ENCODE measurements at regions not wholly inside any gene's neighbourhood (a gene's known extent, or its start where the extent isn't known, plus 50 kb on each side); places are given as distances from the start of the nearest gene placed in this dataset.
"Not testable (repeated sequence)": the region's sequence is repeated elsewhere in the genome, so short reads cannot be mapped to it uniquely, and the experiment has no call there.

- DNase-seq: no peak
Measured at GRCh38 chr3:4030624-4031023, 231.4 kb downstream of the LRRN1 start.

GRCh38 chr3:4033296-4033695 is 234.1 kb downstream of the LRRN1 start:
- no peak for DNase-seq

- no peak for DNase-seq
Measured at GRCh38 chr3:4036046-4036445, 236.8 kb downstream of the LRRN1 start.

GRCh38 chr3:4038351-4038750 is 239.1 kb downstream of the LRRN1 start:
- no peak for DNase-seq

GRCh38 chr3:4042070-4042469 is 242.8 kb downstream of the LRRN1 start:
- DNase-seq: no peak

- DNase-seq: no peak
Measured at GRCh38 chr3:4042869-4043268, 243.6 kb downstream of the LRRN1 start.

- DNase-seq: no peak
Measured at GRCh38 chr3:4043867-4044575, 244.8 kb downstream of the LRRN1 start.

- no peak for DNase-seq
Measured at GRCh38 chr3:4044619-4045018, 245.4 kb downstream of the LRRN1 start.

GRCh38 chr3:4045756-4046155 is 246.5 kb downstream of the LRRN1 start:
- no peak for DNase-seq

- DNase-seq: no peak
Measured at GRCh38 chr3:4047366-4047765, 248.1 kb downstream of the LRRN1 start.

GRCh38 chr3:4052706-4053105 is 250.5 kb upstream of the SETMAR start:
- DNase-seq: no peak

GRCh38 chr3:4053975-4054374 is 249.2 kb upstream of the SETMAR start:
- no peak for DNase-seq

GRCh38 chr3:4060064-4060463 is 243.1 kb upstream of the SETMAR start:
- DNase-seq: no peak

GRCh38 chr3:4060603-4061002 is 242.6 kb upstream of the SETMAR start:
- DNase-seq: no peak

- DNase-seq: no peak
Measured at GRCh38 chr3:4061195-4061594, 242.0 kb upstream of the SETMAR start.

GRCh38 chr3:4061783-4062360 is 241.3 kb upstream of the SETMAR start:
- no peak for DNase-seq

- no peak for DNase-seq
Measured at GRCh38 chr3:4062621-4063020, 240.5 kb upstream of the SETMAR start.

GRCh38 chr3:4063916-4064574 is 239.1 kb upstream of the SETMAR start:
- no peak for DNase-seq

- no peak for DNase-seq
Measured at GRCh38 chr3:4065085-4065484, 238.1 kb upstream of the SETMAR start.

- no peak for DNase-seq
Measured at GRCh38 chr3:4065554-4065953, 237.6 kb upstream of the SETMAR start.

GRCh38 chr3:4067893-4068292 is 235.3 kb upstream of the SETMAR start:
- no peak for DNase-seq

GRCh38 chr3:4069796-4070195 is 233.4 kb upstream of the SETMAR start:
- DNase-seq: no peak

GRCh38 chr3:4071481-4072184 is 231.5 kb upstream of the SETMAR start:
- no peak for DNase-seq

- DNase-seq: not testable (repeated sequence)
Measured at GRCh38 chr3:4077278-4077677, 225.9 kb upstream of the SETMAR start.
